Dermis microvascular lymphatic vessel endothelial cell (primary cell): ENCODE measurements at regions not wholly inside any gene's neighbourhood (a gene's known extent, or its start where the extent isn't known, plus 50 kb on each side); places are given as distances from the start of the nearest gene placed in this dataset.
"Not testable (repeated sequence)": the region's sequence is repeated elsewhere in the genome, so short reads cannot be mapped to it uniquely, and the experiment has no call there.

Experiments
- DNase-seq, 2 donors: peaks; one replicate each; pipeline versions ENCODE4 v3.0.0 to v3.0.0-alpha.2; 2010; ENCODE audit warnings: low read depth in 2 of 2

DNA sequence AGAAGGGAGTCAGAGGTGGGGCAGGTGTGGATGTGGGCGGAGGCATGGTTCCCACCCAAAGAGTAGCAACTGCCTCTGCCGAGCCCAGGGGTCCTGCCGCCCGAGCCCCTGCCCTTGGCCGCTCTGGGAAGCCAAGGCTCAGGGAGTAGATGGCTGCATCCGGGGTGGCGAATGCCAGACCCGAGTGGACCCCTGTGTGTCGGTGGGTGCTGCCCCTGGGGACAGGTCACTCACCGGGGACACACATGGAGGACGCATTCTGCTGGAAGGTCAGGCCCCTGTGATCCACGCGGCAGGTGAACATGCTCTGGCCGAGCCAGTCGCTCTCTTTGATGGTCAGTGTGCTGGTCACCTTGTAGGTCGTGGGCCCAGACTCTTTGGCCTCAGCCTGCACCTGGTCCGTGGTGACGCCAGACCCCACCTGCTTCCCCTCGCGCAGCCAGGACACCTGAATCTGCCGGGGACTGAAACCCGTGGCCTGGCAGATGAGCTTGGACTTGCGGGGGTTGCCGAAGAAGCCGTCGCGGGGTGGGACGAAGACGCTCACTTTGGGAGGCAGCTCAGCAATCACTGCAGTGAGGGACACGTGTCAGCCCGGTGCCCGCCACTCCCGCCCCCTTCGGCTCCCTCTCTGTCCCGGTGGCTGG, 329.0 kb downstream of the TMEM121 start:
- no peak for DNase-seq

DNA sequence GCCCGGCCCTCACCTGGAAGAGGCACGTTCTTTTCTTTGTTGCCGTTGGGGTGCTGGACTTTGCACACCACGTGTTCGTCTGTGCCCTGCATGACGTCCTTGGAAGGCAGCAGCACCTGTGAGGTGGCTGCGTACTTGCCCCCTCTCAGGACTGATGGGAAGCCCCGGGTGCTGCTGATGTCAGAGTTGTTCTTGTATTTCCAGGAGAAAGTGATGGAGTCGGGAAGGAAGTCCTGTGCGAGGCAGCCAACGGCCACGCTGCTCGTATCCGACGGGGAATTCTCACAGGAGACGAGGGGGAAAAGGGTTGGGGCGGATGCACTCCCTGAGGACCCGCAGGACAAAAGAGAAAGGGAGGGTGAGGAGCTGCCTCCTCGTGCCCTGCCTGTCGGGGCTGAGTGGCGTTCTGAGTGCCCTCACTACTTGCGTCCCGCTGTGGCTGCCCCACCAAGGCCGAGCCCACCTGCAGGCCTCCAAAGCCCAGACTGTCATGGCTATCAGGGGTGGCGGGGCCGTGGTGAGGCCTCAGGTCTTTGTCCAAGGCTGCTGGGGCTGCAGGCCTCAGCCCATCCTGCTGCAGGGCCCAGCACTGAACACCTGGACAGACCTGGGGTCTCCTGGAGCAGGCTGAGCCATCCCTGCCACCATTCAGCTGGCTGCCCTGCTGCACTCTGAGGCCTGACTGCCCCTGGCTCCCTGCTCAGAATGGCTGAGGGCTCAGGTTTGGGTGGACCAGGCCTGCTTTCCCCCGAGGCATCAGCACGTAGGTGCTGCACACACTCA, 329.7 kb downstream of the TMEM121 start:
- DNase-seq: no peak

DNA sequence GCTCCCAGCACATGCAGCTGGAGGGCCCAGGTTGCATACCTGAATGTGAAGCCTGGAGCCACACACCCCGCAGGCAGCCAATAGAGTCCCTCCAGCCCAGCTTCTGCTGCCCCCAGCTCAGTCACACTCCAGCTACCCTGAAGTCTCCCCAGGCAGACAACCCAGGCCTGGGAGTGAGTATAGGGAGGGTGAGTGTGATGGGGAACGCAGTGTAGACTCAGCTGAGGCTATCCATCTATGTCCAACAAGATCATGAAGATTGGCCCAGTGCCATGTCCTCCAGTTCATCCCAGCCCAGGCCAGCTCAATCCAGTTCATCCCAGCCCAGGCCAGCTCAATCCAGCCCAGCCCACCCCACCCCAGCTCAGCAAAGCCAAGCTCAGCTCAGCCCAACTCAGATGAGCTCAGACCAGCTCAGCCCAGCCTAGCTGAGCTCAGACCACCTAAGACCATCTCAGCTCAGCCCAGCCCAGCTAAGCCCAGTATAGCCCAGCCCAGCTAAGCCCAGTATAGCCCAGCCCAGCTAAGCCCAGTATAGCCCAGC, 330.4 kb downstream of the TMEM121 start:
- no peak for DNase-seq

DNA sequence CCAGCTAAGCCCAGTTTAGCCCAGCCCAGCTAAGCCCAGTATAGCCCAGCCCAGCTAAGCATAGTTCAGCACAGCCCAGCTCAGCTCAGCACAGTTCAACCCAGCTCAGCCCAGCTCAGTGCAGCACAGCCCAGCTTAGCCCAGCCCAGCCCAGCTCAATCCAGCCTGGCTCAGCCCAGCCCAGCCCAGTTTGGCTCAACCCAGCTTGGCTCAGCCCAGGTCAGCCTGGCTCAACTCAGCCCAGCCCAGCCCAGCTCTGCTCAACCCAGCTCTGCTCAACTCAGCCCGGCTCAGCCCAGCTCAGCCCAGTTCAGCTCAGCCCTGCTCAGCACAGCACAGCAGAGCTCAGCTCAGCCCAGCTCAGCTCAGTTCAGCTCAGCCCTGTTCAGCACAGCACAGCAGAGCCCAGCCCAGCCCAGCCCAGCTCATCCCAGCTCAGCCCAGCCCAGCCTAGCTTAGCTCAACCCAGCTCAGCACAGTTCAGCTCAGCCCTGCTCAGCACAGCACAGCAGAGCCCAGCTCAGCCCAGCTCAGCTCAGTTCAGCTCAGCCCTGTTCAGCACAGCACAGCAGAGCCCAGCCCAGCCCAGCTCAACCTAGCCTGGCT, 330.9 kb downstream of the TMEM121 start:
- no peak for DNase-seq

DNA sequence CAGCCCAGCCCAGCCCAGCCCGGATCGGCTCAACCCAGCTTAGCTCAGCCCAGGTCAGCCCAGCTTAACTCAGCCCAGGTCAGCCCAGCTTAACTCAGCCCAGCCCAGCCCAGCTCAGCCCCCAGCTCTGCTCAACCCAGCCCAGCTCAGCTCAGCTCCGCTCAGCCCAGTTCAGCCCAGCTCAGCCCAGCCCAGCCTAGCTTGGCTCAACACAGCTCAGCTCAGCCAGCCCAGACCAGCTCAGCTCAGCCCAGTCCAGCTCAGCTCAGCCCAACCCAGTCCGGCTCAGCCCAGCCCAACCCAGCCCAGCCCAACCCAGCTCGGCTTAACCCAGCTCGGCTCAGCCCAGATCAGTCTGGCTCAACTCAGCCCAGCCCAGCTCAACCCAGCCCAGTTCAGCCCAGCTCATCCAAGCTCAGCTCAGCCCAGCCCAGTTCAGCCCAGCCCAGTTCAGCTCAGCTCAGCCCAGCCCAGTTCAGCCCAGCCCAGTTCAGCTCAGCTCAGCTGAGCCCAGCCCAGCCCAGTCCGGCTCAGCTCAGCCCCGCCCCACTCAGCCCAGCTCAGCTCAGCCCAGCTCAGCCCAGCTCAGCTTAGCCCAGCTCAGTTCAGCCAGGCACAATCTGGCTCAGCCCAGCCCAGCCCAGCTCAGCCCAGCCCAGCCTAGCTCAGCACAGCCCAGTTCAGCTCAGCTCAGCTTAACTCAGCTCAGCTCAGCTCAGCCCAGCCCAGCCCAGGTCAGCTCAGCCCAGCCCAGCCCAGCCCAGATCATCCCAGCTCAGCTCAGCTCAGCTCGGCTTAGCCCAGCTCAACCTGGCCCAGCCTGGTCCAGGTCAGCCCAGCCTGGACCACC, 331.7 kb downstream of the TMEM121 start:
- no peak for DNase-seq

DNA sequence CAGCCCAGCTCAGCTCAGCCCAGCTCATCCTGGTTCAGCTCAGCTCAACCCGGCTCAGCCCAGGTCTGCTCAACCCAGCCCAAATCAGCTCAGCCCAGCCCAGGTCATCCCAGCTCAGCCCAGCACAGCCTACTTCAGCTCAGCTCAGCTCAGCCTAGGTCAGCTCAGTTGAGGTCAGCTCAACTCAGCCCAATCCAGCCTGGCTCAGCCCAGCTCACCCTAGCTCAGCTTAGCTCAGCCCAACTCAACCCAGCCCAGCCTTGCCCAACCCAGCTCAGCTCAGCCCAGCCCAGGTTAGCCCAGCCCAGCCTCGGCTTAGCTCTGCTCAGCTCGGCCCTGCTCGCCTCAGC, 332.3 kb downstream of the TMEM121 start:
- DNase-seq: no peak

DNA sequence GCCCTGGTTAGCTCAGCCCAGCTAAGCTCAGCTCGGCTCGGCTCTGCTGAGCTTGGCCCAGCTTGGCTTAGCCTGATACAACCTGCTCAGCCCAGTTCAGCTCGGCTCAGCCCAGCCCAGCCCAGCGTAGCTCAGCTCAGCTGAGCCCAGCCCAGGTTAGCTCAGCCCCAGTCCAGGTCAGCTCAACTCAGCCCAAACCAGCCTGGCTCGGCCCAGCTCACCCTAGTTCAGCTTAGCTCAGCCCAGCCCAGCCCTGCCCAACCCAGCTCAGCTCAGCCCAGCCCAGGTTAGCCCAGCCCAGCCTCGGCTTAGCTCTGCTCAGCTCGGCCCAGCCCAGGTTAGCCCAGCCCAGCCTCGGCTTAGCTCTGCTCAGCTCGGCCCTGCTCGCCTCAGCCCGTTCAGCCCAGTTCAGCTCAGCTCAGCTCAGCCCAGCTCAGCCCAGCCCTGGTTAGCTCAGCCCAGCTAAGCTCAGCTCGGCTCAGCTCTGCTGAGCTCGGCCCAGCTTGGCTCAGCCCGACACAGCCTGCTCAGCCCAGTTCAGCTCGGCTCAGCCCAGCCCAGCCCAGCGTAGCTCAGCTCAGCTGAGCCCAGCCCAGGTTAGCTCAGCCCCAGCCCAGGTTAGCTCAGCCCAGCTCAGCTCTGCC, 332.8 kb downstream of the TMEM121 start:
- not testable (repeated sequence) for DNase-seq

DNA sequence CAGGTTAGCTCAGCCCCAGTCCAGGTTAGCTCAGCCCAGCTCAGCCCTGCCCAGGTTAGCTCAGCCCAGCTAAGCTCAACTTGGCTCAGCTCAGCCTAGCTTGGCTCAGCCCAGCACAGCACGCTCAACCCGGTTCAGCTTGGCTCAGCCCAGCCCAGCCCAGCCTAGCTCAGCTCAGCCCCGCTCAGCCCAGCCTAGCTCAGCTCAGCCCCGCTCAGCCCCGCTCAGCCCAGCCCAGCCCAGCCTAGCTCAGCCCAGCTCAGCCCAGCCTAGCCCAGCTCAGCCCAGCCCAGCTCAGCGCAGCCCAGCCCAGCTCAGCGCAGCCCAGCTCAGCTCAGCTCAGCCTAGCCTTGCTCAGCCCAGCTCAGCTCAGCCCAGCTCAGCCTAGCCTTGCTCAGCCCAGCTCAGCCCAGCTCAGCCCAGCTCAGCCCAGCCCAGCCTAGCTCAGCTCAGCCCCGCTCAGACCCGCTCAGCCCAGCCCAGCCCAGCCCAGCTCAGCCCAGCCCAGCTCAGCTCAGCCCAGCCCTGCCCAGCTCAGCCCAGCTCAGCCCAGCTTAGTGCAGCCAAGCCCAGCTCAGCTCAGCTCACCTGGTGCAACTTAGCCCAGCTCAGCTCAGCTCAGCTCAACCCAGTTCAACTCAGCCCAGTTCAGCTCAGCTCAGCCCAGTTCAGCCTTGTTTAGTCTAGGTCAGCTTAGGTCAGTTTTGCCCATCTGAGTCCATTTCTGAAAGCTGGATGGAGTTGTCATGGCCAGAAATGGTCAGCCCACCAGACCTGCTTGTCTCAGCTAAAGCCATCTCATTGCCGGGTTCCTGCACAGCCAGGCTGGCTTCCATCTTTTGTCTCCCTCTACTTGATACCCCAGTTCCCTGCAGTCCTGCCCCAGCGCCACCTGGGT, 333.6 kb downstream of the TMEM121 start:
- DNase-seq: no peak

DNA sequence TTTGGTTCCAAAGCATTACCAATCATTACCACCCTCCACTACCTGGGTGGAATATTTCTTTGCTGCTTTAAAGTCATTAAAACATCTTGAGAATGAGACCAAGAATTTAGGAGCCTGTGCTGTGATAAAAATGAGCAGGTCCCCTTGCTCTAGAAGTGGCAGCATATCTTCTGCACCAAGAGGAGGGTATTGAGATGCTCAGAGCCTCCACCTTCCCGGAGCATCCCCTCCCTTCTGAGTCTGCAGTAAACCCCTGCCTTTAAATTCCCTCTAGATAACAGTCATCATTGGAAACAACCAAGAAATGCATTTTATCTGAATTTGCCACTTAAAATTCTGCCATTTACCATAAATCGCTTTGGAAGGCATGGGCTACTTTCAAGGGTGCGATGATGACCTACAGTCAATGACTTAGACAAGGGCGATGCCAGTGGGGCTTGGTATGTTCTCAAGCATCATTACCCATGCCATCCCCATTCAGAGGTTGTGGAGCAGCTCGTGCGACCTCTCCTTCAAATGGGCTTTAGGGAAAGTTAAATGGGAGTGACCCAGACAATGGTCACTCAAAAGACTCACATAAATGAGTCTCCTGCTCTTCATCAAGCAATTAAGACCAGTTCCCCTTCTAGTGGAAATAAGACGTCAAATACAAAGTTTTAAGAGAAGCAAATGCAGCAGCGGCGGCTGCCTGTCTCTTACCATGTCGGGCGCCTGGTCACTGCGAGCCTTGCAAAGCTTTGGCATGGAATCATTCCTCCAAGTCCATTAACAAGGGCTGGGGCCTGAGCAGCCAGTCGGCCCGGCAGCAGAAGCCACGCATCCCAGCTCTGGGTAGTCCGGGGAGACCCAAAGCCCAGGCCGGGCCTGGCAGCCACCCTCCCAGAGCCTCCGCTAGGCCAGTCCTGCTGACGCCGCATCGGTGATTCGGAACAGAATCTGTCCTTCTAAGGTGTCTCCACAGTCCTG, 334.5 kb downstream of the TMEM121 start:
- DNase-seq: no peak

DNA sequence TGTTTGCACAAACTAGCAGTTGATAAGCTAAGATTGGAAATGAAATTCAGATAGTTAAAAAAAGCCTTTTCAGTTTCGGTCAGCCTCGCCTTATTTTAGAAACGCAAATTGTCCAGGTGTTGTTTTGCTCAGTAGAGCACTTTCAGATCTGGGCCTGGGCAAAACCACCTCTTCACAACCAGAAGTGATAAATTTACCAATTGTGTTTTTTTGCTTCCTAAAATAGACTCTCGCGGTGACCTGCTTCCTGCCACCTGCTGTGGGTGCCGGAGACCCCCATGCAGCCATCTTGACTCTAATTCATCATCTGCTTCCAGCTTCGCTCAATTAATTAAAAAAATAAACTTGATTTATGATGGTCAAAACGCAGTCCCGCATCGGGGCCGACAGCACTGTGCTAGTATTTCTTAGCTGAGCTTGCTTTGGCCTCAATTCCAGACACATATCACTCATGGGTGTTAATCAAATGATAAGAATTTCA, 335.6 kb downstream of the TMEM121 start:
- no peak for DNase-seq

DNA sequence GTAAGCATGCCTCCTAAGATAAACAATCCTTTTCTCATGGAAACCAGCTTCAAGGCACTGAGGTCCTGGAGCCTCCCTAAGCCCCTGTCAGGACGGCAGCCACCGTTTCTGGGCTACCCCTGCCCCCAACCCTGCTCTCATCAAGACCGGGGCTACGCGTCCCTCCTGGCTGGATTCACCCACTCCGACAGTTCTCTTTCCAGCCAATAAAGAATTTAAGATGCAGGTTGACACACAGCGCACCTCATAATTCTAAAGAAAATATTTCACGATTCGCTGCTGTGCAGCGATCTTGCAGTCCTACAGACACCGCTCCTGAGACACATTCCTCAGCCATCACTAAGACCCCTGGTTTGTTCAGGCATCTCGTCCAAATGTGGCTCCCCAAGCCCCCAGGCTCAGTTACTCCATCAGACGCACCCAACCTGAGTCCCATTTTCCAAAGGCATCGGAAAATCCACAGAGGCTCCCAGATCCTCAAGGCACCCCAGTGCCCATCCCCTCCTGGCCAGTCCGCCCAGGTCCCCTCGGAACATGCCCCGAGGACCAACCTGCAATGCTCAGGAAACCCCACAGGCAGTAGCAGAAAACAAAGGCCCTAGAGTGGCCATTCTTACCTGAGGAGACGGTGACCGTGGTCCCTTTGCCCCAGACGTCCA, 336.3 kb downstream of the TMEM121 start:
- DNase-seq: no peak

DNA sequence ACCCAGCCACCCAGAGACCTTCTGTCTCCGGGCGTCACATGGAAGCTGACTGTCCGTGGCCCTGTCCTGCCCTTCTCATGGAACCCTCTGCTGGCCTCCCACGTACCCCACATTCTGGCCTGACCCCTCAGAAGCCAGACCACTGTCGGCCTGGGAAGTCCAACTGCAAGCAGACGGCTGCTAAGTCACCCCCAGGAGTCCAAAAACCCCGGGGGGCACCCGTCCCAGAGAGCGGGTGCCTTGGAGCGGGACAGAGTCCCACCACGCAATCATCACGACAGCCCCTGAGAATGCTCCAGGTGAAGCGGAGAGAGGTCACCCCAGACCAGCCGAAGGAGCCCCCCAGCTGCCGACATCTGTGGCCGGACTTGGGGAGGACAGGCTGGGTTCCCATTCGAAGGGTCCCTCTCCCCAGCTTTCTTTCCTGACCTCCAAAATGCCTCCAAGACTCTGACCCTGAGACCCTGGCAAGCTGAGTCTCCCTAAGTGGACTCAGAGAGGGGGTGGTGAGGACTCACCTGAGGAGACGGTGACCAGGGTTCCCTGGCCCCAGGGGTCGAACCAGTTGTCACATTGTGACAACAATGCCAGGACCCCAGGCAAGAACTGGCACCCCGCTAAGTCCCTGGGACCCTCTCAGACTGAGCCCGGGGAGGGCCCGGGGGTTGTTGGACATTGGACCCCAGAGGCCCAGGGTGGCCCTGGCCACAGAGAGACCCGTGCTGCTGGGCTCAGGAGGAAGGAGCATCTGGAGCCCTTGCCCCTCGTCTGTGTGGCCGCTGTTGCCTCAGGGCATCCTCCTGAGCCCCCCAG, 337.1 kb downstream of the TMEM121 start:
- DNase-seq: no peak

DNA sequence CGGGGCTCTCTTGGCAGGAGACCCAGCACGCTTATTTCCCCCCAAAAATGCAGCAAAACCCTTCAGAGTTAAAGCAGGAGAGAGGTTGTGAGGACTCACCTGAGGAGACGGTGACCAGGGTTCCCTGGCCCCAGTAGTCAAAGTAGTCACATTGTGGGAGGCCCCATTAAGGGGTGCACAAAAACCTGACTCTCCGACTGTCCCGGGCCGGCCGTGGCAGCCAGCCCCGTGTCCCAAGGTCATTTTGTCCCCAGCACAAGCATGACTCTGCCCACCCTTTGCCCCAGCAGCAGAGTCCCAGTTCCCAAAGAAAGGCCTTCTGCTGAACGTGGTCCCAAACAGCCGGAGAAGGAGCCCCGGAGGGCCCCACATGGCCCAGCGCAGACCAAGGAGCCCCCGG, 337.7 kb downstream of the TMEM121 start:
- DNase-seq: no peak

DNA sequence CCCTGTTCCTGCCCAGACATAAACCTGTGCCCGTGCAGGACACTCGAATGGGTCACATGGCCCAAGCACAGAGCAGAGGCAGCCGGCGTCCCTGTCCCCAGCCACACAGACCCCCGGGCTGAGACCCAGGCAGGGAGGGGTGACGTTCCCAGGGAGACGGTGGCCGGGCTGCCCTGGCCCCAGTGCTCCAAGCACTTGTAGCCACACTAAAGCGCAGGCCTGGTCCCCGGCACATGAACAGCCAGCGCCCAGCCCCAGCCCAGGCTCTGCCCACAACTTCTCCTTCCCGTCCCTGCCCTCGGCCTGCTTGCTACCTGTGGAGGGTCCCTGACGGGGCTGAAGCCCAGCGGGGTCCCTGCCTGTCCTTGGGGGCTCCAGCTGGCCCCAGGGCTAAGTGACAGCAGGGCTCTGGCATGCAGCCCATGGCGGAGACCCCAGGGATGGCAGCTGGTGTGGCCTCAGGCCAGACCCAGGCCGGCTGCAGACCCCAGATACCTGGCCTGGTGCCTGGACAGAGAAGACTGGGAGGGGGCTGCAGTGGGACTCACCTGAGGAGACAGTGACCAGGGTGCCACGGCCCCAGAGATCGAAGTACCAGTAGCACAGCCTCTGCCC, 338.4 kb downstream of the TMEM121 start:
- no peak for DNase-seq

DNA sequence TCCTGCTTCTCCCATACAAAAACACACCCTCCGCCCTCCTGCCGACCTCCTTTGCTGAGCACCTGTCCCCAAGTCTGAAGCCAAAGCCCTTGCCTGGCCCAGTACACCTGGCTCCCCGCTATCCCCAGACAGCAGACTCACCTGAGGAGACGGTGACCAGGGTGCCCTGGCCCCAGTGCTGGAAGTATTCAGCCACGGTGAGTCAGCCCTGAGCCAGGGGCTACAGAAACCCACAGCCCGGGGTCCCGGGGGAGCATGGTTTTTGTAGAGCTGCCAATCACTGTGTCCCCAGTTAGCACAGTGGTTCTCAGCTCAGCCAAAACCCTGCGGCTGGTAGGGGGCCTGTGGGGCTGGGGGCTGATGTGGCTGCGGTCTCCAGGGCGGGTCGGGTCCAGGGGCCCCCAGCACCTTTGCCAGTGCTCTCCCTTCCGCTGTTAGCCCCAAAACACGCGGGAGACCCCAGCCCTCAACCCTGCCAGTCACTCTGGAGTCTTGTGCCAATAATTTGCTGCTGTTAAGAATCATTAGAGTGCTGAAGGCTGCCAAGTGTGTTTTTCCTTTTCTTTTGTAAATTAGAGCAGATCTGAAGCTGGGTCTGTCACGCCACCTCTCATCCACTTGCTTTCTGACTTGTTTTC, 339.0 kb downstream of the TMEM121 start:
- no peak for DNase-seq
